ENCODE measurements at regions not wholly inside any gene's neighbourhood (a gene's known extent, or its start where the extent isn't known, plus 50 kb on each side); places are given as distances from the start of the nearest gene placed in this dataset.

- DNase-seq (ENCODE audit: low spot score) = no peak
Observed at GRCh38 chr14:42214981-42215491, 608.4 kb downstream of the LRFN5 start.

GRCh38 chr14:42200957-42201356 lies 594.3 kb downstream of the LRFN5 start:
- DNase-seq (ENCODE audit: low spot score) = no peak

GRCh38 chr14:42198010-42198409 lies 591.3 kb downstream of the LRFN5 start:
- no peak for DNase-seq (ENCODE audit: low spot score)

GRCh38 chr14:42192738-42193653 lies 586.3 kb downstream of the LRFN5 start:
- no peak for DNase-seq (ENCODE audit: low spot score)

- no peak for DNase-seq (ENCODE audit: low spot score)
Observed at GRCh38 chr14:42190744-42191143, 584.1 kb downstream of the LRFN5 start.

- DNase-seq (ENCODE audit: low spot score) = no peak
Observed at GRCh38 chr14:42187846-42188245, 581.2 kb downstream of the LRFN5 start.

GRCh38 chr14:42185718-42186117 lies 579.0 kb downstream of the LRFN5 start:
- no peak for DNase-seq (ENCODE audit: low spot score)

GRCh38 chr14:42174357-42174756 lies 567.7 kb downstream of the LRFN5 start:
- no peak for DNase-seq (ENCODE audit: low spot score)

- no peak for DNase-seq (ENCODE audit: low spot score)
Observed at GRCh38 chr14:42173206-42173605, 566.5 kb downstream of the LRFN5 start.

- no peak for DNase-seq (ENCODE audit: low spot score)
Observed at GRCh38 chr14:42172304-42172703, 565.6 kb downstream of the LRFN5 start.

GRCh38 chr14:42163136-42163535 lies 556.5 kb downstream of the LRFN5 start:
- DNase-seq (ENCODE audit: low spot score) = no peak

GRCh38 chr14:42159138-42159537 lies 552.5 kb downstream of the LRFN5 start:
- no peak for DNase-seq (ENCODE audit: low spot score)

- DNase-seq (ENCODE audit: low spot score) = no peak
Observed at GRCh38 chr14:42149609-42150261, 543.1 kb downstream of the LRFN5 start.

- no peak for DNase-seq (ENCODE audit: low spot score)
Observed at GRCh38 chr14:42145766-42146165, 539.1 kb downstream of the LRFN5 start.

- no peak for DNase-seq (ENCODE audit: low spot score)
Observed at GRCh38 chr14:42143114-42143513, 536.4 kb downstream of the LRFN5 start.

GRCh38 chr14:42141328-42141727 lies 534.7 kb downstream of the LRFN5 start:
- no peak for DNase-seq (ENCODE audit: low spot score)

GRCh38 chr14:42140831-42141279 lies 534.2 kb downstream of the LRFN5 start:
- DNase-seq (ENCODE audit: low spot score) = no peak

- no peak for DNase-seq (ENCODE audit: low spot score)
Observed at GRCh38 chr14:42140001-42140400, 533.3 kb downstream of the LRFN5 start.

GRCh38 chr14:42138406-42138805 lies 531.7 kb downstream of the LRFN5 start:
- DNase-seq (ENCODE audit: low spot score) = no peak

- no peak for DNase-seq (ENCODE audit: low spot score)
Observed at GRCh38 chr14:42130815-42131214, 524.1 kb downstream of the LRFN5 start.

GRCh38 chr14:42123526-42123925 lies 516.9 kb downstream of the LRFN5 start:
- DNase-seq (ENCODE audit: low spot score) = no peak

- DNase-seq (ENCODE audit: low spot score) = no peak
Observed at GRCh38 chr14:42113358-42114069, 506.8 kb downstream of the LRFN5 start.
